DOHH2 (cell line): ENCODE measurements at regions not wholly inside any gene's neighbourhood (a gene's known extent, or its start where the extent isn't known, plus 50 kb on each side); places are given as distances from the start of the nearest gene placed in this dataset.

Experiments used
- CTCF ChIP-seq: fragments of 200-600 bp; sonication (generic); IDR thresholded peaks from one replicate; pipeline ENCODE4 v1.5.1; 2014; ENCODE audit warnings: antibody characterized with exemption, mild to moderate bottlenecking, low read depth, low read length; ENCODE audit not compliant: poor library complexity, severe bottlenecking
- EZH2phosphoT487 ChIP-seq: fragments of 200-600 bp; sonication (generic); IDR thresholded peaks from 2 replicates; pipeline ENCODE4 v1.6.1; 2017; ENCODE audit warnings: borderline replicate concordance, mild to moderate bottlenecking, antibody characterized with exemption, low read length, moderate library complexity, mixed read lengths

DNA sequence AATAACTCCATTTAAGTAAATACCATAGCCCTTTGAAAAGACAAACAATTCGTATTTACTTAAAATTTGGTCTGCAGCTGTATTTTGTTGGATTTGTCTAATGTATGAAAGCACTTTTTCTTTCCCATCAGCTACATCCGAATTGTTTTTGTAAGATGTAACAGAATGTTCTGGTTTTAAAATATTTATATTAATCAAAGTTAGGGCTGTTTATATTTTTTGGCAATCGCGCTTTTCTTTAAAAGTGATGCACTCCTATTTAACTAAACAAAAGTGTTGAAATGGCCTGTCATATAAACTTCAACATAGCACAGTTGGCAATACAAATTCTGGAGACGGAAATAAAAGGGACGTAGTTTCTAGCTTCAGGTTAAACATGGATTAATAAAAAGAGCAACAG is 216.3 kb upstream of the ADGRL2 start:
- TF ChIP-seq CTCF (no peak), EZH2phosphoT487 (no peak)
